ENCODE measurements at regions not wholly inside any gene's neighbourhood (a gene's known extent, or its start where the extent isn't known, plus 50 kb on each side); places are given as distances from the start of the nearest gene placed in this dataset.

GRCh38 chr18:22060361-22060760 is 109.0 kb upstream of the GATA6 start (continued):
- no peak for TF ChIP-seq MEF2B (IDR thresholded peaks at IDR 0.05; ENCODE audit: partially characterized antibody, poor library complexity, severe bottlenecking)
- no peak for TF ChIP-seq KLF5 (IDR thresholded peaks at IDR 0.05; ENCODE audit: partially characterized antibody)
- no peak for TF ChIP-seq E4F1 (IDR thresholded peaks at IDR 0.05; ENCODE audit: borderline replicate concordance, partially characterized antibody)
- TF ChIP-seq ATF2 (IDR thresholded peaks at IDR 0.05; ENCODE audit: low read length) = no peak
- no peak for TF ChIP-seq NFYA (IDR thresholded peaks at IDR 0.05; ENCODE audit: borderline replicate concordance, low read depth, low read length)

GRCh38 chr18:22063102-22063501 is 106.3 kb upstream of the GATA6 start:
- no peak for DNase-seq (ENCODE audit: low read depth, low spot score)
- RAD21 ChIA-PET (ENCODE audit: unreplicated experiment) = no interaction called here
- Histone ChIP-seq H4K20me1 (ENCODE audit: control insufficient read depth, insufficient read depth) (no peaks in the 10 kb centered on the region), H3K9me3 (replicated peaks; ENCODE audit: control insufficient read depth, insufficient read depth, low read length) (no peaks in the 10 kb centered on the region), H3K27me3 (replicated peaks in 1 of 2; ENCODE audit: control insufficient read depth in 2 of 2, insufficient read depth in 2 of 2, low read length in 1 of 2) (no peaks in the 10 kb centered on the region), H3K36me3 (ENCODE audit: control insufficient read depth in 2 of 2, insufficient read depth in 2 of 2, low read length in 1 of 2) (no peaks in the 10 kb centered on the region), H3K9ac (ENCODE audit: control insufficient read depth, insufficient read depth, low read length) (no peak overlapping the region), H3K79me2 (ENCODE audit: control insufficient read depth, insufficient read depth, low read length) (no peaks in the 10 kb centered on the region), H2AFZ (ENCODE audit: control insufficient read depth, low read depth, low read length) (no peak overlapping the region), H3K4me3 (no peak overlapping the region), H3K4me1 (ENCODE audit: control insufficient read depth, insufficient read depth, low read length) (no peaks in the 10 kb centered on the region), H3K4me2 (ENCODE audit: control insufficient read depth, insufficient read depth) (no peak overlapping the region), H3K27ac (ENCODE audit: control insufficient read depth, insufficient read depth) (no peak overlapping the region)
- CTCF ChIA-PET = interaction anchor here (0.6 kb wide), 1 partner anchor 621 kb away, joined by 3 read pairs; no protein-coding TSS in a partner anchor
- intact Hi-C loops (cut with micrococcal nuclease; ENCODE audit: unreplicated experiment) (no loop called here), in situ Hi-C loops (cut with MboI) (no loop called here)
- POLR2A ChIA-PET = no interaction called here
- WGBS (ENCODE audit: insufficient coverage, insufficient replicate concordance, low lambda C conversion rate, missing lambda C conversion rate) = 14% methylated on average over 4 of the region's 4 CpGs
- no peak for FAIRE-seq
- BruUV-seq (replicated peaks) = no TSS peak
- SMC1A ChIA-PET (ENCODE audit: uncharacterized antibody, unreplicated experiment) = no interaction called here
- ATAC-seq = no peak
- TF ChIP-seq HSF1 (IDR thresholded peaks at IDR 0.05; ENCODE audit: low read depth, low read length) (no peak), SMARCA5 (IDR thresholded peaks at IDR 0.05) (no peak), HDGF (IDR thresholded peaks at IDR 0.05) (no peak), IRF5 (IDR thresholded peaks at IDR 0.05; ENCODE audit: borderline replicate concordance) (no peak), SMC3 (IDR thresholded peaks at IDR 0.05; ENCODE audit: borderline replicate concordance, low read length) (no peak), RELB (IDR thresholded peaks at IDR 0.05; ENCODE audit: low read depth) (no peak), ZBTB33 (IDR thresholded peaks at IDR 0.05) (no peak)
